Osteoblast (primary cell): ENCODE measurements at regions not wholly inside any gene's neighbourhood (a gene's known extent, or its start where the extent isn't known, plus 50 kb on each side); places are given as distances from the start of the nearest gene placed in this dataset.

Experiments
- DNase-seq: peaks from one replicate; pipeline ENCODE4 v3.0.0; 2011; ENCODE audit warnings: low spot score, mixed read lengths; ENCODE audit not compliant: insufficient read length; ENCODE audit errors: missing footprints
- H2AFZ ChIP-seq: 2 replicates; pipeline ENCODE4 v1.6.0; 2011; ENCODE audit warnings: mild to moderate bottlenecking, low read length
- H3K27ac ChIP-seq: 2 replicates; pipeline ENCODE4 v1.5.1; 2011; ENCODE audit warnings: mild to moderate bottlenecking, low read depth, low read length, moderate library complexity
- H3K27me3 ChIP-seq: 2 replicates; pipeline ENCODE4 v1.6.0; 2012; ENCODE audit warnings: mild to moderate bottlenecking, control low read depth, inconsistent platforms, low read length, moderate library complexity; ENCODE audit not compliant: insufficient read depth
- H3K36me3 ChIP-seq: 2 replicates; pipeline ENCODE4 v1.5.1; 2011; ENCODE audit warnings: mild to moderate bottlenecking, low read length, control low read depth, moderate library complexity; ENCODE audit not compliant: insufficient read depth
- H3K4me1 ChIP-seq: 2 replicates; pipeline ENCODE4 v1.5.1; 2011; ENCODE audit warnings: mild to moderate bottlenecking, low read length, control low read depth, moderate library complexity; ENCODE audit not compliant: insufficient read depth
- H3K4me2 ChIP-seq: 2 replicates; pipeline ENCODE4 v1.6.0; 2011; ENCODE audit warnings: mild to moderate bottlenecking, low read length; ENCODE audit not compliant: insufficient read depth
- H3K4me3 ChIP-seq: fragments of 200-600 bp; sonication (generic); 3 replicates; pipeline ENCODE4 v1.5.1; 2012; ENCODE audit warnings: mild to moderate bottlenecking, low read length, inconsistent platforms; ENCODE audit not compliant: insufficient read depth
- H3K79me2 ChIP-seq: 2 replicates; pipeline ENCODE4 v1.6.0; 2012; ENCODE audit warnings: mild to moderate bottlenecking, low read length, control low read depth, inconsistent platforms; ENCODE audit not compliant: insufficient read depth
- H3K9me3 ChIP-seq: 2 replicates; pipeline ENCODE4 v1.5.1; 2011; ENCODE audit warnings: low read depth, low read length, control low read depth
- H4K20me1 ChIP-seq: 2 replicates; pipeline ENCODE4 v1.6.0; 2012; ENCODE audit warnings: mild to moderate bottlenecking, low read length, control low read depth; ENCODE audit not compliant: insufficient read depth
- CTCF ChIP-seq: IDR thresholded peaks from 2 replicates; pipeline ENCODE4 v1.5.1; 2011; ENCODE audit warnings: mild to moderate bottlenecking, low read depth, low read length, moderate library complexity; ENCODE audit errors: extremely low read depth

GRCh38 chr3:72380711-72381493 is 467.3 kb downstream of the SHQ1 start:
- no peak for DNase-seq
- H3K4me3 ChIP-seq, result no peak overlapping the region
- peaks cover 76% of the 10 kb centered on the region for H3K79me2 ChIP-seq
- H3K27me3 ChIP-seq, result no peaks in the 10 kb centered on the region
- H3K9me3 ChIP-seq, result no peaks in the 10 kb centered on the region
- peaks cover 68% of the 10 kb centered on the region for H4K20me1 ChIP-seq
- peaks cover 17% of the 10 kb centered on the region for H3K36me3 ChIP-seq
- no peak for TF ChIP-seq CTCF
- peaks cover 12% of the 10 kb centered on the region for H3K4me1 ChIP-seq
- no peak overlapping the region for H2AFZ ChIP-seq
- no peak overlapping the region for H3K4me2 ChIP-seq
- H3K27ac ChIP-seq, result no peak overlapping the region

GRCh38 chr3:72380193-72380592 is 468.1 kb downstream of the SHQ1 start:
- Histone ChIP-seq H3K27me3 (no peaks in the 10 kb centered on the region), H3K27ac (peak overlapping the region; percentile 3), H3K4me1 (peaks cover 12% of the 10 kb centered on the region), H3K4me3 (no peak overlapping the region), H3K9me3 (no peaks in the 10 kb centered on the region), H2AFZ (no peak overlapping the region), H3K79me2 (peaks cover 69% of the 10 kb centered on the region), H4K20me1 (peaks cover 61% of the 10 kb centered on the region), H3K4me2 (peak overlapping the region; percentile 17), H3K36me3 (peaks cover 17% of the 10 kb centered on the region)
- TF ChIP-seq CTCF, result no peak
- no peak for DNase-seq

GRCh38 chr3:72379500-72380187 is 468.6 kb downstream of the SHQ1 start:
- H3K79me2 ChIP-seq, result peaks cover 63% of the 10 kb centered on the region
- H3K27ac ChIP-seq, result peak overlapping the region; percentile 3
- no peak for TF ChIP-seq CTCF
- no peak overlapping the region for H3K4me3 ChIP-seq
- peaks cover 17% of the 10 kb centered on the region for H3K36me3 ChIP-seq
- H3K27me3 ChIP-seq, result no peaks in the 10 kb centered on the region
- H3K4me2 ChIP-seq, result peak overlapping the region; percentile 17
- H4K20me1 ChIP-seq, result peaks cover 56% of the 10 kb centered on the region
- no peak overlapping the region for H2AFZ ChIP-seq
- no peak for DNase-seq
- H3K4me1 ChIP-seq, result peaks cover 12% of the 10 kb centered on the region
- no peaks in the 10 kb centered on the region for H3K9me3 ChIP-seq

- DNase-seq, result no peak
- Histone ChIP-seq H3K27me3 (no peaks in the 10 kb centered on the region), H3K79me2 (peaks cover 50% of the 10 kb centered on the region), H3K4me1 (peaks cover 12% of the 10 kb centered on the region), H3K9me3 (no peaks in the 10 kb centered on the region), H4K20me1 (peaks cover 45% of the 10 kb centered on the region), H3K4me2 (no peak overlapping the region), H3K4me3 (no peak overlapping the region), H3K27ac (no peak overlapping the region), H2AFZ (no peak overlapping the region), H3K36me3 (peaks cover 17% of the 10 kb centered on the region)
- no peak for TF ChIP-seq CTCF
Observed at GRCh38 chr3:72378287-72378686, 470.0 kb downstream of the SHQ1 start.
